NB4 (cell line): ENCODE measurements at regions not wholly inside any gene's neighbourhood (a gene's known extent, or its start where the extent isn't known, plus 50 kb on each side); places are given as distances from the start of the nearest gene placed in this dataset.

Experiments
- CTCF ChIP-seq: IDR thresholded peaks from one replicate; pipeline ENCODE4 v1.5.1; 2012; ENCODE audit warnings: low read depth, low read length
- MAX ChIP-seq: IDR thresholded peaks from 2 replicates; pipeline ENCODE4 v1.6.1; 2011; ENCODE audit warnings: low read depth, low read length
- MYC ChIP-seq: IDR thresholded peaks from 2 replicates; pipeline ENCODE4 v1.6.1; 2011; ENCODE audit warnings: low read depth, low read length
- POLR2A ChIP-seq: IDR thresholded peaks from 2 replicates; pipeline ENCODE4 v1.6.1; 2011; ENCODE audit warnings: mild to moderate bottlenecking; ENCODE audit not compliant: insufficient read length; ENCODE audit errors: extremely low read depth

GRCh38 chr18:33830213-33830612 lies 252.2 kb downstream of the ASXL3 start:
- TF ChIP-seq CTCF: no peak
- TF ChIP-seq MAX: no peak
- TF ChIP-seq POLR2A: no peak
- TF ChIP-seq MYC: no peak
